ENCODE measurements at regions not wholly inside any gene's neighbourhood (a gene's known extent, or its start where the extent isn't known, plus 50 kb on each side); places are given as distances from the start of the nearest gene placed in this dataset.

GRCh38 chr1:47608296-47608875 is 170.5 kb downstream of the FOXD2 start:
- no peak for DNase-seq

GRCh38 chr1:47611992-47612391 is 174.1 kb downstream of the FOXD2 start:
- peak in 1 of 2 experiments; percentile 39 for DNase-seq

- DNase-seq, result no peak
These were observed 175.0 kb downstream of the FOXD2 start for GRCh38 chr1:47612819-47613218.

- DNase-seq, result no peak
These were observed 178.2 kb downstream of the FOXD2 start for GRCh38 chr1:47616036-47616435.

GRCh38 chr1:47616906-47617305 is 179.1 kb downstream of the FOXD2 start:
- DNase-seq, result no peak

GRCh38 chr1:47617381-47618221 is 179.8 kb downstream of the FOXD2 start:
- no peak for DNase-seq

- no peak for DNase-seq
These were observed 180.4 kb downstream of the FOXD2 start for GRCh38 chr1:47618222-47618720.

GRCh38 chr1:47618830-47619229 is 181.0 kb downstream of the FOXD2 start:
- no peak for DNase-seq

GRCh38 chr1:47621483-47621882 is 183.6 kb downstream of the FOXD2 start:
- no peak for DNase-seq

- DNase-seq, result no peak
These were observed 184.1 kb downstream of the FOXD2 start for GRCh38 chr1:47621977-47622376.

GRCh38 chr1:47622776-47623556 is 185.1 kb downstream of the FOXD2 start:
- DNase-seq, result no peak

GRCh38 chr1:47623557-47623940 is 185.7 kb downstream of the FOXD2 start:
- DNase-seq, result no peak

GRCh38 chr1:47624531-47624930 is 186.7 kb downstream of the FOXD2 start:
- no peak for DNase-seq

GRCh38 chr1:47627016-47627415 is 189.2 kb downstream of the FOXD2 start:
- no peak for DNase-seq

GRCh38 chr1:47627471-47628370 is 189.9 kb downstream of the FOXD2 start:
- no peak for DNase-seq

- no peak for DNase-seq
These were observed 191.4 kb downstream of the FOXD2 start for GRCh38 chr1:47629201-47629600.

GRCh38 chr1:47630346-47630745 is 192.5 kb downstream of the FOXD2 start:
- DNase-seq, result no peak

GRCh38 chr1:47631411-47631995 is 193.7 kb downstream of the FOXD2 start:
- DNase-seq, result no peak

GRCh38 chr1:47635111-47635510 is 197.3 kb downstream of the FOXD2 start:
- no peak for DNase-seq

GRCh38 chr1:47635597-47635996 is 197.8 kb downstream of the FOXD2 start:
- DNase-seq, result no peak

GRCh38 chr1:47637111-47637685 is 199.4 kb downstream of the FOXD2 start:
- DNase-seq, result no peak

GRCh38 chr1:47638240-47638639 is 200.4 kb downstream of the FOXD2 start:
- no peak for DNase-seq
